Natural killer cell (primary cell): ENCODE measurements at regions not wholly inside any gene's neighbourhood (a gene's known extent, or its start where the extent isn't known, plus 50 kb on each side); places are given as distances from the start of the nearest gene placed in this dataset.

Source experiments
- ATAC-seq, 3 donors: fragments of 150-1000 bp in 2 of 3; fragments of 200-7000 bp in 1 of 3; cut with Tn5 transposase; 1 replicate in 1 of 3; 2 replicates in 2 of 3; pipeline ENCODE4 v1.10.0; 2021; ENCODE audit warnings: mild to moderate bottlenecking in 2 of 3, moderate library complexity in 2 of 3
- DNase-seq, 2 donors: peaks; one replicate each; pipeline versions ENCODE4 v3.0.0 to v3.0.0-alpha.2; 2013 to 2021; ENCODE audit warnings: mixed read lengths in 1 of 2
- H3K27ac ChIP-seq: one replicate; pipeline ENCODE4 v1.5.1; 2013; ENCODE audit warnings: mild to moderate bottlenecking, low read length
- H3K27me3 ChIP-seq: one replicate; pipeline ENCODE4 v1.6.1; 2013; ENCODE audit warnings: low read length; ENCODE audit not compliant: control insufficient read depth, insufficient read depth
- H3K36me3 ChIP-seq: one replicate; pipeline ENCODE4 v1.6.1; 2013; ENCODE audit warnings: low read length; ENCODE audit not compliant: control insufficient read depth, insufficient read depth
- H3K4me1 ChIP-seq: one replicate; pipeline ENCODE4 v1.6.1; 2013; ENCODE audit warnings: low read length; ENCODE audit not compliant: control insufficient read depth, insufficient read depth
- H3K4me3 ChIP-seq: one replicate; pipeline ENCODE4 v1.5.1; 2013; ENCODE audit warnings: low read length
- H3K9me3 ChIP-seq: one replicate; pipeline ENCODE4 v1.6.1; 2013; ENCODE audit warnings: low read length; ENCODE audit not compliant: control insufficient read depth, insufficient read depth
- H3K27ac Mint-ChIP-seq, 2 donors: one replicate each; pipeline ENCODE4 v1.8.0; 2022; ENCODE audit warnings: mild to moderate bottlenecking in 2 of 2, mixed read lengths in 2 of 2, moderate library complexity in 1 of 2
- H3K27me3 Mint-ChIP-seq, 2 donors: one replicate each; pipeline ENCODE4 v1.8.0; 2022; ENCODE audit warnings: low read depth in 2 of 2, mixed read lengths in 2 of 2
- H3K36me3 Mint-ChIP-seq: one replicate; pipeline ENCODE4 v1.8.0; 2022; ENCODE audit warnings: mixed read lengths
- H3K4me1 Mint-ChIP-seq, 2 donors: one replicate each; pipeline ENCODE4 v1.8.0; 2022; ENCODE audit warnings: mixed read lengths in 2 of 2
- H3K4me3 Mint-ChIP-seq: one replicate; pipeline ENCODE4 v1.8.0; 2022; ENCODE audit warnings: mild to moderate bottlenecking, moderate library complexity, mixed read lengths
- H3K9me3 Mint-ChIP-seq, 2 donors: one replicate each; pipeline ENCODE4 v1.8.0; 2022; ENCODE audit warnings: mixed read lengths in 2 of 2
- WGBS: methylation state at CpG from one replicate; pipeline ENCODE4 v1.1.7; 2013; ENCODE audit warnings: missing lambda C conversion rate; ENCODE audit not compliant: insufficient coverage; 5-methylcytosine and 5-hydroxymethylcytosine counted together
- intact Hi-C: fragments of 100-400 bp; cut with micrococcal nuclease; formaldehyde crosslinking; loops from one replicate; pipeline ENCODE4 v1.14.2; 2022
- TF ChIP-seq, protein P1 (sequence below): fragments of 200-600 bp; IDR thresholded peaks from one replicate; pipeline ENCODE4 v1.8.0; 2022; ENCODE audit warnings: antibody characterized with exemption

DNA sequence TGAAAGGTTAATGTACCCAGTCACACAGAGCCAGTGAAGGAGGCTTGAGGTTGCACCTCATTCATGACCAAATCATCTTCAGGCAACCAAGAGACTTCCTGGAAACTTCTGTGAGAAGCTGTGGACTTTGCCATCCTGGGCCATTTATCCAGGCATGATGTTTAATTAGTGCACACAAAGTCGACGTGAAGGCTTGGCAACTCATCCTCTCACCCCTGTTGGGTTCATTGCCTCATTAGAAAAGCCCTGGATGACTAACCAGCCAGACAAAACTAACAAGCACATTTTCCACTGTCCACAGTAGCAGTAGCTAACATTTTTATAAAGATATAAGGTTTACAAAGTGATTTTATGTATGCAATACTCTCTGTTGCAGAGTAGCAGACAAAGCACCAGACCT is 65.7 kb upstream of the ZNF462 start:
- no peak overlapping the region for H3K4me3 ChIP-seq
- peaks cover 0 to 2% of the 10 kb centered on the region in 2 donors for H3K27me3 Mint-ChIP-seq
- H3K9me3 ChIP-seq: no peaks in the 10 kb centered on the region
- no peak overlapping the region for H3K27ac Mint-ChIP-seq
- no peak overlapping the region for H3K27ac ChIP-seq
- DNase-seq (no peak), ATAC-seq (no peak)
- no peaks in the 10 kb centered on the region for H3K36me3 ChIP-seq
- 100% methylated on average over 2 of the region's 2 CpGs for WGBS
- peaks cover 3 to 4% of the 10 kb centered on the region in 2 donors for H3K9me3 Mint-ChIP-seq
- no peaks in the 10 kb centered on the region for H3K36me3 Mint-ChIP-seq
- H3K4me1 ChIP-seq: no peaks in the 10 kb centered on the region
- H3K4me3 Mint-ChIP-seq: no peak overlapping the region
- no peaks in the 10 kb centered on the region for H3K27me3 ChIP-seq
- TF ChIP-seq, protein P1, sequence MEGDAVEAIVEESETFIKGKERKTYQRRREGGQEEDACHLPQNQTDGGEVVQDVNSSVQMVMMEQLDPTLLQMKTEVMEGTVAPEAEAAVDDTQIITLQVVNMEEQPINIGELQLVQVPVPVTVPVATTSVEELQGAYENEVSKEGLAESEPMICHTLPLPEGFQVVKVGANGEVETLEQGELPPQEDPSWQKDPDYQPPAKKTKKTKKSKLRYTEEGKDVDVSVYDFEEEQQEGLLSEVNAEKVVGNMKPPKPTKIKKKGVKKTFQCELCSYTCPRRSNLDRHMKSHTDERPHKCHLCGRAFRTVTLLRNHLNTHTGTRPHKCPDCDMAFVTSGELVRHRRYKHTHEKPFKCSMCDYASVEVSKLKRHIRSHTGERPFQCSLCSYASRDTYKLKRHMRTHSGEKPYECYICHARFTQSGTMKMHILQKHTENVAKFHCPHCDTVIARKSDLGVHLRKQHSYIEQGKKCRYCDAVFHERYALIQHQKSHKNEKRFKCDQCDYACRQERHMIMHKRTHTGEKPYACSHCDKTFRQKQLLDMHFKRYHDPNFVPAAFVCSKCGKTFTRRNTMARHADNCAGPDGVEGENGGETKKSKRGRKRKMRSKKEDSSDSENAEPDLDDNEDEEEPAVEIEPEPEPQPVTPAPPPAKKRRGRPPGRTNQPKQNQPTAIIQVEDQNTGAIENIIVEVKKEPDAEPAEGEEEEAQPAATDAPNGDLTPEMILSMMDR: no peak
- intact Hi-C loops: no loop called here
- no peaks in the 10 kb centered on the region for H3K4me1 Mint-ChIP-seq

DNA sequence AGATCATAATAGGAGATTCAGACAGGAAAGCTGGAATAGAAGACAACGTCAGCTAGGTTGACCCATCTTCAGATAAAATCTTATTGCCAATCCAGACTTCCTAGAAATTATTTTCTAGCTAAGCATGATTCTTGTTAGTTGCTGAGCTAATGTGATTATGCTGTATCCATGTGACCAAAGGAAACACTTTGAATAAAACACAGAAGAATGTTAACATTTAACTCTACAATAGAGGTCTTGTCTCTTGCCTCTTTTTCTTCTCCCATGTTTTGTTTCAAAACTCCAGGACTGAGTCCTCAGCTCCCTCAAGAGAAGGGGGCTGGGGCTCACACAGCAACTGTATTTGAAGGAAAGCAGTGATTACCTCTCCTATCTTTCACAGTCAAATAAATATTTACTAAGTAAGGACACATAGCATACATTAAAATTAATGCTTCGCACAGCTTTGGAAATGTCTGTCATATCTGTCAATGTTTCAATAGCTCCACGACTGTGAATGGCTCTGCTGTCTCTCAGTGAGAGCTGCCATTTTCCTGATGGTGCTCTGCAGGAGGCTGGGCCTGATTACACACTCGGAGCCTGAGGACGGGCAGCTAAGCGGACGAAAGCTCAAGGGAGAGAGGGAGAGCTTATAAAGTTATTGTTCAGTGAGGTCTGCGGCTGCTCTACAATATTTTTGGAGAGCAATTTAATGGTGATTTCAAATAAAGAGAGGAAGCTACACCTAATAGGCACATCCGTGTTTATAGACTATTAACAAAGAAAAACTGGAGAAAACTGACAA is 64.8 kb upstream of the ZNF462 start:
- H3K4me3 Mint-ChIP-seq: no peak overlapping the region
- H3K27me3 ChIP-seq: no peaks in the 10 kb centered on the region

DNA sequence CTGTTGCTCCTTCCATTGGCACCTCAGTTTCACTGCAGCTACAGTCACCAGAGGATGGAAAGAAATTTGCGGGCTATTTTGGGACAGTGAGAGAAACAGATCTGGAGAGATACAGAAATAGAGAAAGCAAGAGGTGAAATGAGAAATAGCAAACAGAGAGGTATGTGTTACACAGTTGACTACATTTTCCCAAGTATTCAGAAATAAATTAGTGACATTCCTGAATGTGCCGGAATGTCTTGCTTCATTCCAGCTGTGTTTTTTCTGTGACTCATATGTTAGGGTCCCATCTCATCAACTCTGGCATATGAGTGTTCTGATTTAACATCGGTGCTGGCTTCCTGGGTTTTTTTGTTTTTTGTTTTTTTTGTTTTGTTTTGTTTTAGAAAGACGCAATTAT is 63.8 kb upstream of the ZNF462 start:
- H3K27me3 Mint-ChIP-seq: peaks cover 0 to 2% of the 10 kb centered on the region in 2 donors
- ATAC-seq (no peak), DNase-seq (no peak)
- no peaks in the 10 kb centered on the region for H3K4me1 ChIP-seq
- no peak overlapping the region for H3K27ac ChIP-seq
- H3K4me1 Mint-ChIP-seq: no peaks in the 10 kb centered on the region
- TF ChIP-seq, protein P1: no peak
- H3K36me3 ChIP-seq: no peaks in the 10 kb centered on the region
- peaks cover 3 to 4% of the 10 kb centered on the region in 2 donors for H3K9me3 Mint-ChIP-seq
- no peaks in the 10 kb centered on the region for H3K27me3 ChIP-seq
- H3K27ac Mint-ChIP-seq: no peak overlapping the region
- no peaks in the 10 kb centered on the region for H3K36me3 Mint-ChIP-seq
- no peak overlapping the region for H3K4me3 ChIP-seq
- H3K4me3 Mint-ChIP-seq: no peak overlapping the region
- no peaks in the 10 kb centered on the region for H3K9me3 ChIP-seq
- 96% methylated on average over 2 of the region's 4 CpGs for WGBS
- intact Hi-C loops: no loop called here

More for the DNA sequence above, 64.8 kb upstream of the ZNF462 start:
- Mint-ChIP-seq H3K9me3 (peaks cover 3 to 4% of the 10 kb centered on the region in 2 donors), H3K27me3 (peaks cover 0 to 2% of the 10 kb centered on the region in 2 donors), H3K4me1 (no peaks in the 10 kb centered on the region), H3K36me3 (no peaks in the 10 kb centered on the region), H3K27ac (no peak overlapping the region)
- H3K27ac ChIP-seq: no peak overlapping the region
- no peak overlapping the region for H3K4me3 ChIP-seq
- WGBS: 94% methylated on average over 9 of the region's 9 CpGs
- no peaks in the 10 kb centered on the region for H3K36me3 ChIP-seq
- TF ChIP-seq, protein P1: no peak
- H3K4me1 ChIP-seq: no peaks in the 10 kb centered on the region
- intact Hi-C loops: no loop called here
- ATAC-seq: no peak
- DNase-seq: no peak
- no peaks in the 10 kb centered on the region for H3K9me3 ChIP-seq
